ENCODE measurements at regions not wholly inside any gene's neighbourhood (a gene's known extent, or its start where the extent isn't known, plus 50 kb on each side); places are given as distances from the start of the nearest gene placed in this dataset.
A peak's percentile ranks its signal among the peaks of the same experiment; 100 is the strongest.
"Not testable (repeated sequence)": the region's sequence is repeated elsewhere in the genome, so short reads cannot be mapped to it uniquely, and the experiment has no call there.

DNA sequence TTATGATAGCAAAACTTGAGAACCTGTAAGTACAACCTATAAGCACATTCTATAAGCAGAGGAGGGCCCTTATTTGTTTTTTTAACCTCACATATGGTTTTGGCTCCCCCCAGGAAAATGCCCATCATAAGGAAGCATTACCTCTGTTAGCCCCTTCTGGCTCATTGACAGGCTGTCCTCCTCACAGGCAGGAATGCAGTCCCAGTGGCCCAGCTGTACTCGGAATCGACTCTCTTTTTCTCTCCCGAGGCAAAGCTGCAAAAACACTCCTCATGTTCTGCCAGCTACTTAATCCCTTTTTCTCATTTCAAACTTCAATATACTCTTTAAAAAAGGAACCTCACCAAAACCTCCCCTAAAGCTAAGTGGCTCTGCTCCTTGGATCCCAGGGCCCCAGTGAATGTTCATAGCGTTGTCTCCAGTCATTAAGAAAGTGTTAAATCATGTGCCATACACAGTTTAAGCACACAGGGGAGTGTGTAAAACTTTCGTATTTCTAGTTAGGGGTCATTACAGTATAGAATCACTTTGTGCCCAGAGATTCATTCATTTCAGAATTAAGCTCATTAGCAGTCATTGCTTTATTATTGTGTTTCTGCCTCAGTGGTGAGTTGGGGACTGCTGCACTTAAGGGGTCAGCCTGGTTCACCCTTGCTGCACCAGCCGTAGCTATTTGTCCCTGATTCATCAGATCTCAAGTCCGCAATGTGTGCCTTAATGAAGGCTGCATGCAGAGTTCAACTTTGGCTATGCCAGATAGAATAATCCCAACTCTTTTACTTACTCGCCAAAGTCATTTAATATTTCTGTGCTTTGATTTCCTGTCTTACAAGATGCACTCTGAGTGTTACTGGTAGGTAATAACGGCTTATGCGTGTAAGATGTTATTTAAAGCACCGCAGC, 57.6 kb downstream of the JRKL start:
- no peak for DNase-seq (ENCODE audit: low spot score)

DNA sequence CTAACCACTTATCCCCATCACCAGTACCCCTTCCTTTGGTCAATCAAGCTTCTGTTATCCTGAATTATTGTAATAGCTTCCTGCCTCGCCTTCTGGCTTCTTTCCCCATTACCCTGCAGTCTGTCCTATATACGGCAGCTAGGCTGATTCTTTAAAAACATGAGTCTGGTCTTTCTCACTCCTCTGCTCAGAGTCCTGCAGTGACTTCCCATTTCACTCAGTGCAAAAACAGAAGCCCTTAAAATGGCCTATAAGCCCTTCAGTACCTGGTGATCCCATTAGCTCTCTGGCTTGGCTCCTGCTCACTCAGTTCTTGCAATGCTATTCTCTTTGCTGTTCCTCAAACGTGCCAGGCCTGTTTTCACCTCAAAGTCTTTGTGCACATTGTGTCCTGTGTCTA, 58.4 kb downstream of the JRKL start:
- DNase-seq (ENCODE audit: low spot score), result no peak

DNA sequence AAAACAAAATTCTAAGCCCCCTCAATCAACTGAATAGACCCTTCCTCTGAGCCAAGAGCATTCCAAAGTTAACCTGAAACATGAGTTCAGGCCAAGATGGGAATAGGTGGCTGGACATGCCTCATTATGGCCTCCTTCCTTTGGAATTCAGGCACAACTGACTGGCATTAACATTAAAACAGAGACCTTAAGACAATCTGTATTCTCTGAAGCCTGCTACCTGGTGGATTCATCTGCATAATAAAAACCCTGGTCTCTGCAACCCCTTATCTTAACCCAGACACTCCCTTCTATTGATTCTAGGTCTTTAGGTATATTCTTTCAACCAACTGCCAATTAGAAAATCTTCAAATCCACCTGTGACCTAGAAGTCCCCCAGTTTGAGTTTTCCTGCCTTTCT, 66.3 kb downstream of the JRKL start:
- DNase-seq (ENCODE audit: low spot score), result no peak

DNA sequence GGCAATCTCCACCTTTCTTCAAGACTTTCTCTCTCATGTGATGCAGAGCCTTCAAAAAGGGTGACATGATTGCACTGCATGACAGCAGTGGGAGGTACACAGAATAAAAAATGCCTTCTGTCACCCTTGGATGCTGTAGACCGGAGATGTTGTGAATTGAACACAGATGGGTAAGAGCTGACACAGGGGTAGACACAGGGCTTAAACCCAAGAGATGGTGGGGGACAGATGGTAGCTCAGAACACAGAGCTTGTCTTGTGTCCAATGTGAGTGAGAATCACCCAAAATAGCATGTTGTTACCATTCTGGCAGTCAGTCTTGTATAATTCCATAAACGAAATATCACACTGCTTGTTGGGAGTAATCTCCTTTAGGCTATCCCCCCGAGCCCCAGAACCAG, 69.9 kb downstream of the JRKL start:
- no peak for DNase-seq (ENCODE audit: low spot score)

DNA sequence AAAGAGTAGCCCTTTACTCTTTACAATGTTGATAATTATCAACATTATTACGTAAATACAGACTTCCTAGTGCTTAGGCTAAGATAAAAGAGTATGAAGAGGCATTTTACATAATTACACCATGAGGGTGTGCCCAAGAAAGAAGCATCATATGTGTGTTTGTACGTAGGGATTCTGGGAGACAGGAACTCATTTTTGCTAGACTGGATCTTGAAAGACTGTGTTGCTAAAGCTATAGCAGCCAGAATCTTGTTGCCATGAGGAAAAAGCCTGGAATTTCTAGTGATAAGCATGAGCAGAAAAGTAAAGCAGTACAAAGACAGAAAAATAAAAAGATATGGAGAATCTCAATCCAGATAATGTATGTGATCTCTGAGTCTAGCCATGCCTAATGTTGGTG, 72.1 kb downstream of the JRKL start:
- no peak for DNase-seq (ENCODE audit: low spot score)

DNA sequence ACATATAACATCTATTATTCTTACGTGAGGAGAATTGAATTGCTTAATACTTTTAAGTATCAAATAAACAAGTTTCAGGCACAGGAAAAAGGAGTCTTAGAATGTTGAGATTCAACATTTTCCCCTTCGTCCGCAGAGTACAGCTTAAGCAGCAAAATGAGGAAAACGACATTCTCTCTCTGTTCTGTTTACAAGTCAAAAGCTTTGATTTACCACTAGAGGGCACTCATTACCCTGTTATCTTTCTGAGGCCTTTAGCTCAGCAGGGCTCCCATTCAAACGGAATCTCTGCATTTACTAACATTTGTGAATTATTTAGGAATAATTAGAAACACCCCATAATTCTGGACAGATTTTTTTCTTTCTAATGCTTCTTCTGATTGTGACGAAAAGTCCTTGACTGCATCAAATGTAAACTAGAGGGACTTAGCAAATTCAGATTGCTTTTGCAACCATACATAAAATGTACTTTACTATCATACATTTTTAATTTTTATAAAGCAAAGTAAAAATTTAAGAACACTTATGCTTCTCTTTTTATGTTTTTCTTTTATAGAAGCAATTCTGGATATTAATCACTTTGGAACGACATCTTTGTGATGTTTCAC, 75.0 kb downstream of the JRKL start:
- peak; percentile 56 for DNase-seq (ENCODE audit: low spot score)

DNA sequence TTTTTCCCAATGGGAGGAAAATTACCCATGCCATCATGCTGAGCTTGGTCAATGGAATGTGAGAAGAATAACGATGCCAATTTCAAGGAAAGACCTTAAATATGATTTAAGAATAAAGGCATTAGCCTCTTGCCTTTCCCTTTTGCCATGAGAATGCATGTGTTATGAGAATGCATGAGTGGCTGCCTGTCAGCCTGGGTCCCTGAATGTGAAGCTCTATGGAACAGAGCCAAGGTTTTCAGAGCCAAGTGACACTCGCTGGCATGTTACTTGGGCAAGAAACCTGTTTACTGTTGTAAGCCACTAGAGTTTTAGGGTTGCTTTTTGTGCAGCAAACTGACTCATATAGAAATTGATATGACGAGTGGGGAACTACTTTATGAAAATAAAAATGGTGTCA, 75.7 kb downstream of the JRKL start:
- no peak for DNase-seq (ENCODE audit: low spot score)

DNA sequence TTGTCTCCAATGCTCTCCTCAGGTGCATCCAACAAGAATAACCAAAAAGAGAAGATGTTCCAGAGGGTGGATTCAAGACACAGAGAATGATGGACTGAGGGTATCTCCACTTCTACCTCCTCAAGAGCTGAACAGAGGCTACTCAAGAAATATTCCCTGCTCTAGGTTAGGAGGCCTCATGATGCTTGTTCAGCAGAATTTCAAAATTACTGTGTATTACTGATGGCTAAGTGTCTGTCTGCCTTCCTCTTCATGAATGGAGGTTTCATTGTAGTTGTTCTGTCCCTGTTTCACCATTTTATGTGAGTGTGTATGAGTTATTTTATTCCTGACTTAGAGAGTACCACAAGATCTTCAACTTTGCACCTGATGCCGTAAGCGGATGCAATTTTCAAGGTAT, 76.8 kb downstream of the JRKL start:
- no peak for DNase-seq (ENCODE audit: low spot score)

DNA sequence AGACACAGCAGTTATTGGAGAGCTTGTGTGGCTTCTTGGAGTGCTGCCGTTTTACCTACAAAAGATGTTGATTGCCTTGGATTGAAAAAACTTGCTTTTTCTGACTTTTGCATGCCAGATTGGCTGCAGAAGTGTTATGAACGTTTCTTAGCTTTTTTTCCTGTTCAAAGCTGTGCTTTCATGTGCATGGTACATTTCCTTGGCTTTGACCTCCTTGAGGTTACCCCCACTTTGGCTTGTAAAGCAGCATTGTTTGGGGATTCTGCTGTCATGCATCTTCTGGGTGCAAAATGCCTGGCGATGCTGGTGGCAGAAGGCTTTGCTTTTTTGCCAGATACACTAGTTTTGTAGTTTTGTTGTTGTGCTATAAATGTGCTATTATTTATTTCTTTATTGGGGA, 80.0 kb downstream of the JRKL start:
- no peak for DNase-seq (ENCODE audit: low spot score)

DNA sequence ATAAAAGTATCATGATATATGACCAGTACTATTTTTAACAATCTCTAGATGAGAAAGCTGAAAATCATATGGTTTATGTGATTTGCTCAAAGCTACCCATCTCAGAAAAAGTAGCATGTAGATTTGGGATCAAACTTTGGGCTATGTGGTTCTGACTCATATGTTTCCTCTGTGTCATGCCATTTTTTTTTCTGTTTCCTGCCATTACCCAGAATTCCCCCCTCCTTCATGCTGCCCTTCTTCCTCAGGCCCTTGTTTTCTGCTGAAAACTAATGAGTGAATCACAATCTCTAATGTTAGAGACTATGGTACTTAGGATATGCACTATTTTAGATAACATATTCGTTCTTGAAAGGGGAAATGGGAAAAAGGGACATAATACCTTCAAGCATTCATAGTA, 80.7 kb downstream of the JRKL start:
- DNase-seq (ENCODE audit: low spot score), result no peak

DNA sequence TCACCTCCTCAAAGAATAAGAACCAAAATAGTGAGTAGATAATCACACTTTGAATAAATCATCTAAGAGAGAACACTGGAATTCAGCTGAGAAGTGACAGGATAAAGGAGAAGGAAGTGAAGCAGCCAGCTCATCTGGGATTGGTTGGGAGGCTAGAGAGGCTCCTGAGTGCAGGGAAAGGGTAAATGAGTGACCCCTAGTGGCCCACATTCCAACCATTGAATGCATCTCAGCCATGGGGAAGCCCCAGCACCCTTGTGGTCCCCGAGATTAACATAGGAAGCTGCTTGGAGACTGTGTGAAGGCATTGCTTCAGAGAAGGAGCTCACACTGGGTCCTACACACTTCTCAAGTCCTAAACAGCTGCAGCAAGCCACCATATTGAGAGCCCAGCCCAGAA, 82.3 kb downstream of the JRKL start:
- no peak for DNase-seq (ENCODE audit: low spot score)

DNA sequence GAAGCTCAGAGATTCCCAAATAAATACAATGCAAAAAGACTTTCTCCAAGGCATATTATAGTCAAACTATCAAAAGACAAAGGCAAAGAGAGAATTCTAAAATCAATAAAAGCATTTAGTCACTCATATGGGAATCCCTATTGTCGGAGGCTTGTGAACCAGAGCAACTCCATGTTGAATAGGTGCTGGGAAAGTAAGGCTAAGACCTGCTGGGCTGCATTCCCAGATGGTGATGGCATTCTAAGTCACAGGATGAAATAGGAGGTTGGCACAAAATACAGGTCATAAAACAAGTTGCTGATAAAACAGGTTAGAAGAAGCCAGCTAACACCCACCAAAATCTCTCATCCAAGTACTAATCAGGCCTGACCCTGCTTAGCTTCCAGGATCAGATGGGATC, 84.5 kb downstream of the JRKL start:
- no peak for DNase-seq (ENCODE audit: low spot score)

DNA sequence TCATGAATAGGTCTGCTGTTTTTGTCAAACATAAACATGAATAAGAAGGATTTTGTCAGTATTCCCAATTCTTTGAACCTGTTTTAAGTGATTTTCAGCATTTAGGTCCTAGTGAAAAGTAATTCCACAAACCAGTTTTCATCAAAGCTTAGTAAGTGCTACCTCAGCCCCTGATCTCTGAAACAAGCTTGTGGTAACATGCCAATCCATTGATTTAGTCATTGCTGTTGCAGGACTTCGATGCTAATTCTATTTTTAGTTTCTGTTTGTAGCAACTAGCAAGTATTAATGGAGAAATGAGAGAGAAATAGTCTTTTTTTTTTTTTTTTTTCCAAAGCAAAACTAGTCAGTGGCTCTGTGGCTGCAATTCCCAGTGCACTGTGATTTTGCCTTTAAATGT, 91.4 kb downstream of the JRKL start:
- no peak for DNase-seq (ENCODE audit: low spot score)

DNA sequence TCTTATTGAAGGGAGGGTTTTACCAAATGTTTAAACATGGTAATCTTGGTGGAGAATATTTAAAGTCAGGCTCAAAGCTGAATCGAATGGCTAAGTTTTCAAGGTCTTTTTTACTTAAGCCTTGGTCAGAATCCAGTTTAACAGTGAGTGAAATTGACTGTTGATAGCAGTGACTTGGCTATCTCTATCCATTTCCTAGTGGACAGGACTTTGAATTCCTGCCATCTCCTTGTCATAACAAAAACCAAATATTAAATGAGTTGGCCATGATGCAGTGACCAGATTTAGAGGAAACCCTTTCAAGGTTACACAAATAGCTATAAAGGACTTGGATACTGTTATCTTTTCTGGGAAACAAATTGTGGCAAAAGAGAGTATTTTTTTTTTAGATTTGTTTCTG, 92.0 kb downstream of the JRKL start:
- DNase-seq (ENCODE audit: low spot score), result no peak

DNA sequence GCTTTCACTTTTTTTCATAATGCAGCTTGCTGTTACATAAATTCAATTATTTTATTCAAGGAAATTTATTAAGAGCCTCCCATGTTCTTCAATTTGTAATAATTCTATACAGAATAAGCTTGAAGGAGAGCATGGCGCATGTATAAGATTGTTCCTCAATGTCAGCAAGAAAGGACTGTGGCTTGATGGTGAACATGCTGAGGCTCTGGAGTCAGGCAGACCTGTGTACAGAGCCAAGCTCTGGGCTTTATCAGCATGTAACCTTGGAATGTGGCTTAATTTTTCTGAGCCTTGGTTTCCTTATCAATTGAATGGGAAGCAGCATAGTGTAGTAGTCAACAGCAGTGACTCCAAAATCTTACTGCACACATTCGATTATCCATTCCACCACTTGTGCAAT, 92.4 kb downstream of the JRKL start:
- DNase-seq (ENCODE audit: low spot score), result no peak

DNA sequence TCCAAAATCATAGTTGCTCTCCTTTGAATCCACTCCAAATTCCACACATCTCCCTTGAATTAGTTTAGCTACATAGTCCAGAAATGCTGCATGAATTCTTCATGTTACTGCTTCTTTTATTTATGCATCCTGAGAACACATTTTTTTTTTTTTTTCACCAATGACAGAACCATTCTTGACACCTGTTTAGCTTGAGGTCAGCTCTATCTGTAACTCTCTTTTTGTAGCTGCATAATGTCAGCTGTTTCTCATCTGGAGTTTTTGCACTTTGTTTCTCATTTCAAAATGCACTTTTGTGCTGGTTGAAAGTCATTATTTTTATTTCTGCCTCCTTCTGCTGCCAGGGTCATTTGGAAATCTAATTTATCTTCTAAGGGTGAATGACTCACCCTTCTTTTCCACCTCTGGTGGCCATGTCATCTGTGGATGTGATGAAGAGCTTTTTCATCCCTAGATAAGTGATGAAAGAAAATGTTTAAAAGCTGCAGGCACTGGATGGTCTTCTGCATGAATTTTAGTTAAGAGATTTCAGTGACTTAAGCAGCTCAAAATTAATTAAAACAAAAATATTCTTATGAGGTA, 93.7 kb downstream of the JRKL start:
- no peak for DNase-seq (ENCODE audit: low spot score)

DNA sequence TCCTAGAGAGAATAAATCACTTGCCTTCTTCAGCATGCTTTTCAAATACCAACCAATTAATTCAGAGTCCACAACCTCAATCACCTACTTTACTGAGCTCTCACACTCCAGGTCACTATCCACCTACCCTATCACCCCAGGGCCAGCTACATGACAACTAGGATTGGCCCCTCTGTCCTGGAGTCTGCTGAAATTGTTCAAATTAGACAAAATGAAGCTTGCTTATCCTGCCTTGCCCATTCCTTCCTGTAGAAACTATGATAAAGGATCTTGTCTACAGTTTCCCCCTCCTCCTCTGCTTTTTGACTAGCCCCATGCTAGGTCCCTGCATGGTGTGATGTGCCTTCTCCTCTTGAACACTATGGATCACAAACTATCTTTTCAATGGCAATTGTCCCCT, 94.5 kb downstream of the JRKL start:
- DNase-seq (ENCODE audit: low spot score), result no peak

DNA sequence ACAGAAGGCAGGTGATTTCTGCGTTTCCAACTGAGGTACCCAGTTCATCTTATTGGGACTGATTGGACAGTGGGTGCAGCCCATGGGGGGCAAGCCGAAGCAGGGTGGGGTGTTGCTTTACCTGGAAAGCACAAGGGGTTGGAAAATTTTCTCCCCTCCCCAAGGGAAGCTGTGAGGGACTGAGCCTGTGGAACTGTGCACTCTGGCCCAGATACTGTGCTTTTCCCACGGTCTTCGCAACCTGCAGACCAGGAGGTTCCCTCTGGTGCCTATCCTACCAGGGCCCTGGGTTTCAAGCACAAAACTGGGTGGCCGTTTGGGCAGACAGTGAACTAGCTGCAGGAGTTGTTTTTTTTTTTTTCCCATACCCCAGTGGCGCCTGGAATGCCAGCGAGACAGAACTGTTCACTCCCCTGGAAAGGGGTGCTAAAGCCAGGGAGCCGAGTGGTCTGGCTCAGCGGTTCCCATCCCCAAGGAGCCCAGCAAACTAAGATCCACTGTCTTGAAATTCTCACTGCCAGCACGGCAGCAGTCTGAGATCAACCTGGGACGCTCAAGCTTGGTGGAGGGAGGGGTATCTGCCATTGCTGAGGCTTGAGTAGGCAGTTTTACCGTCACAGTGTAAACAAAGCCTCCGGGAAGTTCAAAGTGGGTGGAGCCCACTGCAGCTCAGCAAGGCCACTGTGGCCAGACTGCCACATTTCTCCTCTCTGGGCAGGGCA, 97.2 kb downstream of the JRKL start:
- no peak for DNase-seq (ENCODE audit: low spot score)

DNA sequence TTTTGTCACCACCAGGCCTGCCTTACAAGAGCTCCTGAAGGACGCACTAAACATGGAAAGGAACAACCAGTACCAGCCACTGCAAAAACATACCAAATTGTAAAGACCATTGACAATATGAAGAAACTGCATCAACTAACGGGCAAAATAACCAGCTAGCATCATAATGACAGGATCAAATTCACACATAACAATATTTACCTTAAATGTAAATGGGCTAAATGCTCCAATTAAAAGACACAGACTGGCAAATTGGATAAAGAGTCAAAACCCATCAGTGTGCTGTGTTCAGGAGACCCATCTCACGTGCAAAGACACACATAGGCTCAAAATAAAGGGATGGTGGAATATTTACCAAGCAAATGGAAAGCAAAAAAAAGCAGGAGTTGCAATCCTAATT, 99.1 kb downstream of the JRKL start:
- not testable (repeated sequence) for DNase-seq (ENCODE audit: low spot score)

DNA sequence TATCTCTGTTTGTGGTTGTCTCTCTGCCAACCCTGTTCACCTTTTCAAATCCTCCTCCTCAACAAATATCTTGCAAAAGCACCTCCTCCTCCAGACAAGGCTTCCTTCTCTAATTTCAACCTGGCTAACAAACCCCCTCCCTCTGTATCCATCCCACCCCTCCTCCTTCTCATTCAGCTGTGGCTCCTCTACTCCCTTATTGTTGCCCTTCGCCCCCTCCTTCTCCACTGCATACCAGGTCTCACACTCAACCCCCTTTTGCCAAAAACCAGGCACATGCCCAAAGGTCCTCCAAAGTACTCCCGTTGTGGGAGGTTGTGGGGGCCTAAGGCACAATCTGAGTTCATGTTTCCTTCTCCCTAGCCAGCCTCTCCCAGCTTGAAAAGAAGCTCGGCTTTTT, 110.6 kb downstream of the JRKL start:
- no peak for DNase-seq (ENCODE audit: low spot score)

DNA sequence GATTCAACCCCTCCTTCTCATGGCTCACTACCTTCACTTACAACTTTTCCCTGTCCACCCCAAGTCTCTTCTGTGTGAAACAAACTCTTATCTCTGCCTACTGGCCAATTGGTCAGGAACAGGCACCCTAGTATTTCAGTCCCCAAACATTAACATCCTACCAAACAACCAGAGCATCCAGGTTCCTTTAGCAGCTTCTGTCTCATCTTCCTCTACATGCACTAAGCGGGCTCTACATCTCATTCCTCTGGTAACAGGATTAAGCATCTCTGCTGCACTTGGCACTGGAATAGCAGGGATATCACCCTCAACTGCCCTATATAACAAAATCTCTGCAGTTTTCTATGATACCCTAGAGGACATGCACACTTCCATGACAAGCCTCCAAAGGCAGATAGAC, 116.2 kb downstream of the JRKL start:
- no peak for DNase-seq (ENCODE audit: low spot score)

DNA sequence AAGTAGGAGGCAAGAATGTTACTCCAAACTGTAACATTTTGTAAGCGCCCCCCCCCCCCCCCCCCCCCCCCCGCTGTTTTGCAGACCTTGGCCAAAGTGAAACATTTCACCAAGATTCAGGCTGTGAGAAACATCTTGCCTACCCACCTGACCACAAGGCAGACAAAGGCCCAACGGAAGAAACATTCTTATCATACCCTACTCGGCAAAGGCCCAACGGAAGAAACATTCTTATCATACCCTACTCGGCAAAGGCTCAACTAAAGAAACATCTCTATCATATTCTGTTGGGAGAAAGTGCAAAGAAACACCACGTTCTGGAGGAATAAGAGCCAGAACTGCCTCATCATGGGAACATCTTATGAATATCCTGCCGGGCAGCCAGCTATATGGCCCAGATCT, 117.1 kb downstream of the JRKL start:
- DNase-seq (ENCODE audit: low spot score), result no peak

DNA sequence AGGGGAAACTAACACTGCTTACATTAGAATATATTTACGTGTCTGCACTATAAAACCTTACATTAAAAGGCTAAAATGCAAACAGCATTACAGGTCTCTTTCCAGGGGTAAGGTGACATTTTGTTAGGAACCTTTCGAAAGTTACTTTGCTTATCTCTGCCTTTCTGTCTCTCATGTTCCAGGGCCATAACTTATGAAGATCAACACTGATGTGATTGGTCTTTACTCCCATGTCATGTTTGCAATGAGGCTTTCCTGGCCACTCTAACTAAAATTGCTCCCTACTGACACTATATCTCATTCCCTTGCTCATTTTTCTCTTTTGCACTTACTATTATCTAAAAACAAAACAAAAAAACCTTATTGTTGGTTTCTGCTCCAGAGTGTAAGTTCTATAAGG, 119.0 kb downstream of the JRKL start:
- no peak for DNase-seq (ENCODE audit: low spot score)

Data from CD4-positive, alpha-beta T cell treated with Interleukin-2 at 100 ng/mL for 4 hours (primary cell).